A549 (cell line): ENCODE measurements at regions not wholly inside any gene's neighbourhood (a gene's known extent, or its start where the extent isn't known, plus 50 kb on each side); places are given as distances from the start of the nearest gene placed in this dataset.

ENCODE experiments used
- ATAC-seq, 2 experiments: fragments of 200-7000 bp in 1 of 2; fragments of >200 bp in 1 of 2; cut with Nextera tagmentation in 1 of 2; cut with Tn5 transposase in 1 of 2; 3 replicates each; pipeline versions ENCODE4 v1.8.0 to v1.9.1; 2018 to 2020; ENCODE audit warnings: mild to moderate bottlenecking in 1 of 2, moderate library complexity in 1 of 2
- CTCF ChIA-PET: fragments of 300-600 bp; sonication (Branson Sonifier 250); formaldehyde crosslinking; extraction: SDS; loops from one replicate; lab custom pipeline; 2021; ENCODE audit warnings: antibody characterized with exemption, inconsistent platforms; lab: Yijun Ruan, JAX
- POLR2A ChIA-PET: fragments of 350-600 bp; formaldehyde crosslinking; extraction: SDS; loops from one replicate; lab custom pipeline; 2021; ENCODE audit warnings: antibody characterized with exemption, inconsistent platforms; lab: Yijun Ruan, JAX
- DNase-seq, 2 experiments: peaks; one replicate each; pipeline versions ENCODE4 v3.0.0 to v3.0.0-alpha.2; 2011 to 2016; ENCODE audit warnings: low read depth in 1 of 2, low spot score in 1 of 2
- FAIRE-seq: peaks from 2 replicates; lab custom pipeline; 2011; peaks lifted over from hg19 to GRCh38; lab: Jason Lieb, UNC
- H3K27ac ChIP-seq, 2 experiments: fragments of >200 bp; sonication (Bioruptor Twin); formaldehyde crosslinking; 3 replicates each; pipeline ENCODE4 v1.5.1; 2016 to 2017
- H3K4me1 ChIP-seq: fragments of >200 bp; sonication (Bioruptor Twin); formaldehyde crosslinking; 3 replicates; pipeline ENCODE4 v1.6.1; 2016
- H3K4me2 ChIP-seq: fragments of >200 bp; sonication (Bioruptor Twin); formaldehyde crosslinking; 3 replicates; pipeline ENCODE4 v1.6.1; 2016
- H3K4me3 ChIP-seq: fragments of >200 bp; sonication (Bioruptor Twin); formaldehyde crosslinking; 3 replicates; pipeline ENCODE4 v1.5.1; 2016
- H3K9me3 ChIP-seq: fragments of >200 bp; sonication (Bioruptor Twin); formaldehyde crosslinking; 3 replicates; pipeline ENCODE4 v1.6.1; 2016
- BHLHE40 ChIP-seq: IDR thresholded peaks from 2 replicates; pipeline ENCODE4 v1.6.1; 2012; ENCODE audit warnings: low read depth, low read length, inconsistent platforms
- CBX2 ChIP-seq: fragments of 200-600 bp; sonication (generic); IDR thresholded peaks from 2 replicates; pipeline ENCODE4 v1.6.1; 2016; ENCODE audit warnings: low read depth, mild to moderate bottlenecking, borderline replicate concordance
- CHD2 ChIP-seq: fragments of 150-350 bp; IDR thresholded peaks from 2 replicates; pipeline ENCODE4 v1.6.1; 2014; ENCODE audit warnings: low read length; ENCODE audit not compliant: partially characterized antibody
- CHD4 ChIP-seq: fragments of 200-600 bp; sonication (generic); IDR thresholded peaks from 2 replicates; pipeline ENCODE4 v1.6.1; 2016; ENCODE audit warnings: antibody characterized with exemption, mild to moderate bottlenecking, borderline replicate concordance
- EHF ChIP-seq: fragments of 250-450 bp; sonication (Bioruptor Pico); IDR thresholded peaks from 2 replicates; pipeline ENCODE4 v1.5.0; 2020; ENCODE audit warnings: mild to moderate bottlenecking
- ESRRA ChIP-seq: fragments of 150-350 bp; IDR thresholded peaks from 2 replicates; pipeline ENCODE4 v1.6.1; 2014; ENCODE audit warnings: mild to moderate bottlenecking, low read length, borderline replicate concordance
- FOXS1 ChIP-seq: fragments of 250-450 bp; sonication (Bioruptor Pico); IDR thresholded peaks from 2 replicates; pipeline ENCODE4 v1.5.0; 2020; ENCODE audit warnings: mild to moderate bottlenecking, moderate library complexity
- HES2 ChIP-seq: fragments of >200 bp; sonication (Bioruptor Twin); formaldehyde crosslinking; IDR thresholded peaks from 2 replicates; pipeline ENCODE4 v1.6.1; 2016
- HEYL ChIP-seq: fragments of 250-450 bp; sonication (Bioruptor Pico); IDR thresholded peaks from 2 replicates; pipeline ENCODE4 v1.8.0; 2021; ENCODE audit warnings: mild to moderate bottlenecking, moderate library complexity
- HMGXB4 ChIP-seq: fragments of 250-450 bp; sonication (Bioruptor Pico); IDR thresholded peaks from 2 replicates; pipeline ENCODE4 v1.5.0; 2021; ENCODE audit warnings: mild to moderate bottlenecking, moderate library complexity, borderline replicate concordance
- KDM1A ChIP-seq: fragments of 200-600 bp; sonication (generic); IDR thresholded peaks from 2 replicates; pipeline ENCODE4 v1.6.1; 2016; ENCODE audit warnings: low read depth, mild to moderate bottlenecking
- KDM5A ChIP-seq: fragments of 200-600 bp; sonication (generic); IDR thresholded peaks from 2 replicates; pipeline ENCODE4 v1.6.1; 2016; ENCODE audit warnings: antibody characterized with exemption, mild to moderate bottlenecking
- MAFK ChIP-seq: fragments of 450-650 bp; IDR thresholded peaks from 2 replicates; pipeline ENCODE4 v1.6.1; 2014; ENCODE audit not compliant: partially characterized antibody
- MYC ChIP-seq: IDR thresholded peaks from 2 replicates; pipeline ENCODE4 v1.6.1; 2012; ENCODE audit warnings: mild to moderate bottlenecking, inconsistent platforms, low read length, improper control_type of control experiment, borderline replicate concordance
- NFE2L2 ChIP-seq: fragments of 150-350 bp; conservative IDR thresholded peaks from 2 replicates; pipeline ENCODE4 v1.6.1; 2014; ENCODE audit warnings: low read length
- PHF8 ChIP-seq: fragments of 200-600 bp; sonication (generic); IDR thresholded peaks from 2 replicates; pipeline ENCODE4 v1.6.1; 2016; ENCODE audit warnings: low read depth, mild to moderate bottlenecking, antibody characterized with exemption, moderate library complexity, borderline replicate concordance
- POLR2AphosphoS2 ChIP-seq: conservative IDR thresholded peaks from 2 replicates; pipeline ENCODE4 v1.6.1; 2012; ENCODE audit warnings: low read length, improper control_type of control experiment, inconsistent platforms
- RAD21 ChIP-seq, 2 experiments: fragments of >200 bp in 1 of 2; sonication (Bioruptor Twin) in 1 of 2; formaldehyde crosslinking in 1 of 2; IDR thresholded peaks in 1 of 2; conservative IDR thresholded peaks in 1 of 2; 2 replicates in 1 of 2; 3 replicates in 1 of 2; pipeline ENCODE4 v1.6.1; 2012 to 2018; ENCODE audit warnings: inconsistent platforms in 1 of 2
- RFX5 ChIP-seq: fragments of 450-650 bp; IDR thresholded peaks from 2 replicates; pipeline ENCODE4 v1.7.1; 2014; ENCODE audit warnings: antibody characterized with exemption, mild to moderate bottlenecking, moderate library complexity
- RNF2 ChIP-seq: fragments of 200-600 bp; sonication (generic); IDR thresholded peaks from 2 replicates; pipeline ENCODE4 v1.6.1; 2016; ENCODE audit warnings: low read depth, mild to moderate bottlenecking, antibody characterized with exemption, moderate library complexity, borderline replicate concordance
- TFCP2L1 ChIP-seq: fragments of 250-450 bp; sonication (Bioruptor Pico); IDR thresholded peaks from 2 replicates; pipeline ENCODE4 v1.5.0; 2021; ENCODE audit warnings: mild to moderate bottlenecking
- USF2 ChIP-seq: fragments of 450-650 bp; IDR thresholded peaks from 2 replicates; pipeline ENCODE4 v1.6.1; 2014; ENCODE audit warnings: antibody characterized with exemption
- ZC3H11A ChIP-seq: fragments of 450-650 bp; IDR thresholded peaks from 2 replicates; pipeline ENCODE4 v1.6.1; 2014; ENCODE audit warnings: antibody characterized with exemption, mild to moderate bottlenecking
- ZNF302 ChIP-seq: fragments of 250-450 bp; sonication (Bioruptor Pico); IDR thresholded peaks from 2 replicates; pipeline ENCODE4 v1.9.0; 2021; ENCODE audit warnings: inconsistent platforms, mild to moderate bottlenecking, moderate library complexity
- WGBS: methylation state at CpG from one replicate; pipeline ENCODE4 v1.1.6; 2017; ENCODE audit errors: missing lambda C conversion rate; 5-methylcytosine and 5-hydroxymethylcytosine counted together

GRCh38 chr6:74249658-74250057, 553.7 kb downstream of the CD109 start:
- DNase-seq = no peak
- H3K27ac ChIP-seq = no peak overlapping the region
- H3K9me3 ChIP-seq = no peaks in the 10 kb centered on the region
- ChIA-PET CTCF (no interaction called here), POLR2A (no interaction called here)
- H3K4me2 ChIP-seq = no peak overlapping the region
- TF ChIP-seq USF2 (no peak), HMGXB4 (CRISPR knock-in tag) (no peak), TFCP2L1 (CRISPR knock-in tag) (no peak), MAFK (no peak), RNF2 (no peak), MYC (no peak), KDM5A (no peak), CHD4 (no peak), PHF8 (no peak), RFX5 (no peak), CBX2 (no peak), KDM1A (no peak), POLR2AphosphoS2 (no peak), HES2 (no peak), BHLHE40 (no peak), EHF (CRISPR knock-in tag) (no peak), RAD21 (conservative IDR thresholded peaks at IDR 0.05 in 1 of 2, IDR thresholded peaks at IDR 0.05 in 1 of 2) (no peak), ZNF302 (CRISPR knock-in tag) (no peak)
- no peaks in the 10 kb centered on the region for H3K4me1 ChIP-seq
- 34% methylated on average over 2 of the region's 2 CpGs for WGBS
- H3K4me3 ChIP-seq = no peak overlapping the region
- ATAC-seq = no peak
- FAIRE-seq = no peak

- ChIA-PET CTCF (no interaction called here), POLR2A (no interaction called here)
- Histone ChIP-seq H3K9me3 (no peaks in the 10 kb centered on the region), H3K27ac (no peak overlapping the region), H3K4me3 (no peak overlapping the region), H3K4me2 (no peak overlapping the region), H3K4me1 (no peaks in the 10 kb centered on the region)
- TF ChIP-seq RFX5 (no peak), PHF8 (no peak), ZC3H11A (no peak), NFE2L2 (no peak), TFCP2L1 (CRISPR knock-in tag) (no peak), CHD2 (no peak), FOXS1 (CRISPR knock-in tag) (no peak), HEYL (no peak), ESRRA (no peak)
- 24% methylated on average over 2 of the region's 2 CpGs for WGBS
- no peak for ATAC-seq
- DNase-seq = no peak
- FAIRE-seq = no peak
These were observed 553.0 kb downstream of the CD109 start for GRCh38 chr6:74248966-74249365.
